Cerebellar nuclear complex (tissue), 1 donor: ENCODE measurements at regions not wholly inside any gene's neighbourhood (a gene's known extent, or its start where the extent isn't known, plus 50 kb on each side); places are given as distances from the start of the nearest gene placed in this dataset.
"Not testable (repeated sequence)": the region's sequence is repeated elsewhere in the genome, so short reads cannot be mapped to it uniquely, and the experiment has no call there.

ENCODE experiments used
- DNase-seq, 2 experiments: peaks; one replicate each; lab custom pipeline; 2025; lab: John Stamatoyannopoulos, UW

GRCh38 chrX:13476384-13476783 lies 93.0 kb upstream of the EGFL6 start:
- DNase-seq = no peak

GRCh38 chrX:13474164-13474516 lies 95.3 kb upstream of the EGFL6 start:
- DNase-seq = no peak

GRCh38 chrX:13473442-13474163 lies 95.8 kb upstream of the EGFL6 start:
- DNase-seq = no peak

GRCh38 chrX:13472975-13473374 lies 96.4 kb upstream of the EGFL6 start:
- DNase-seq = no peak

- no peak for DNase-seq
Measured at GRCh38 chrX:13471269-13471668, 98.1 kb upstream of the EGFL6 start.

GRCh38 chrX:13470685-13470977 lies 98.8 kb upstream of the EGFL6 start:
- no peak for DNase-seq

GRCh38 chrX:13469963-13470684 lies 99.3 kb upstream of the EGFL6 start:
- no peak for DNase-seq

- DNase-seq = no peak
Measured at GRCh38 chrX:13468096-13468495, 101.3 kb upstream of the EGFL6 start.

GRCh38 chrX:13467243-13467642 lies 102.2 kb upstream of the EGFL6 start:
- DNase-seq = no peak

GRCh38 chrX:13464599-13465275 lies 104.7 kb upstream of the EGFL6 start:
- DNase-seq = no peak

GRCh38 chrX:13463608-13464007 lies 105.8 kb upstream of the EGFL6 start:
- no peak for DNase-seq

GRCh38 chrX:13452283-13452682 lies 117.1 kb upstream of the EGFL6 start:
- no peak for DNase-seq

- no peak for DNase-seq
Measured at GRCh38 chrX:13449441-13449840, 120.0 kb upstream of the EGFL6 start.

- DNase-seq = no peak
Measured at GRCh38 chrX:13448941-13449340, 120.5 kb upstream of the EGFL6 start.

GRCh38 chrX:13441608-13442007 lies 121.8 kb upstream of the ATXN3L start:
- not testable (repeated sequence) for DNase-seq

GRCh38 chrX:13440176-13440575 lies 120.3 kb upstream of the ATXN3L start:
- no peak for DNase-seq

GRCh38 chrX:13433298-13433605 lies 113.4 kb upstream of the ATXN3L start:
- DNase-seq = no peak

- DNase-seq = no peak
Measured at GRCh38 chrX:13432414-13433297, 112.8 kb upstream of the ATXN3L start.

GRCh38 chrX:13430136-13430827 lies 110.4 kb upstream of the ATXN3L start:
- DNase-seq = no peak

- no peak for DNase-seq
Measured at GRCh38 chrX:13428053-13428786, 108.4 kb upstream of the ATXN3L start.

- no peak for DNase-seq
Measured at GRCh38 chrX:13427441-13428052, 107.7 kb upstream of the ATXN3L start.
